OCI-LY3 (cell line): ENCODE measurements at regions not wholly inside any gene's neighbourhood (a gene's known extent, or its start where the extent isn't known, plus 50 kb on each side); places are given as distances from the start of the nearest gene placed in this dataset.
"Not testable (repeated sequence)": the region's sequence is repeated elsewhere in the genome, so short reads cannot be mapped to it uniquely, and the experiment has no call there.

Experiments used
- H2AFZ ChIP-seq: fragments of 200-600, 300-600 bp; shearing (Covaris generic); 2 replicates; pipeline ENCODE4 v1.6.0; 2014; ENCODE audit warnings: antibody characterized with exemption, low read depth, low read length
- H3K27ac ChIP-seq: fragments of 200-600, 300-600 bp; sonication (generic); 2 replicates; pipeline ENCODE4 v1.5.1; 2014; ENCODE audit warnings: mild to moderate bottlenecking, low read length, moderate library complexity, mixed read lengths
- H3K27me3 ChIP-seq: fragments of 200-600, 300-600 bp; sonication (generic); 2 replicates; pipeline ENCODE4 v1.6.1; 2014; ENCODE audit warnings: low read depth, low read length, mixed read lengths
- H3K36me3 ChIP-seq: fragments of 200-600, 300-600 bp; sonication (generic); replicated peaks from 2 replicates; pipeline ENCODE3; 2014; ENCODE audit warnings: low read depth, low read length, mixed read lengths
- H3K4me1 ChIP-seq: fragments of 300-600, 200-600 bp; sonication (generic); 2 replicates; pipeline ENCODE4 v1.6.1; 2014; ENCODE audit warnings: low read length, mixed read lengths
- H3K4me2 ChIP-seq: fragments of 200-600, 300-600 bp; sonication (generic); 2 replicates; pipeline ENCODE4 v1.6.1; 2014; ENCODE audit warnings: low read length, mixed read lengths
- H3K4me3 ChIP-seq: fragments of 300-600, 200-600 bp; sonication (generic); 2 replicates; pipeline ENCODE4 v1.5.1; 2014; ENCODE audit warnings: antibody characterized with exemption, mild to moderate bottlenecking, low read length, moderate library complexity
- H3K79me2 ChIP-seq: fragments of 300-600, 200-600 bp; shearing (Covaris generic); 2 replicates; pipeline ENCODE4 v1.6.1; 2014; ENCODE audit warnings: mild to moderate bottlenecking, low read length, mixed read lengths
- H3K9ac ChIP-seq: fragments of 300-600, 200-600 bp; shearing (Covaris generic); 2 replicates; pipeline ENCODE4 v1.6.0; 2014; ENCODE audit warnings: mild to moderate bottlenecking, low read length, moderate library complexity
- H3K9me3 ChIP-seq: fragments of 200-600, 300-600 bp; shearing (Covaris generic); 2 replicates; pipeline ENCODE4 v1.6.1; 2014; ENCODE audit warnings: low read length, mixed read lengths; ENCODE audit not compliant: insufficient read depth
- H4K20me1 ChIP-seq: fragments of 200-600, 300-600 bp; sonication (generic); 2 replicates; pipeline ENCODE4 v1.6.1; 2016; ENCODE audit warnings: low read length, mixed read lengths; ENCODE audit not compliant: insufficient read depth
- CTCF ChIP-seq: fragments of 200-600, 300-600 bp; sonication (generic); IDR thresholded peaks from 2 replicates; pipeline ENCODE4 v1.5.1; 2014; ENCODE audit warnings: antibody characterized with exemption, low read length, low read depth
- EZH2phosphoT487 ChIP-seq: fragments of 200-600 bp; shearing (Covaris generic); IDR thresholded peaks from 2 replicates; pipeline ENCODE4 v1.6.1; 2018; ENCODE audit warnings: antibody characterized with exemption, mixed run types, low read depth

GRCh38 chr5:12586406-12586805, 682.2 kb upstream of the CTNND2 start:
- H2AFZ ChIP-seq: no peak overlapping the region
- H3K4me3 ChIP-seq: no peak overlapping the region
- no peaks in the 10 kb centered on the region for H3K4me1 ChIP-seq
- H3K9me3 ChIP-seq: no peaks in the 10 kb centered on the region
- no peaks in the 10 kb centered on the region for H3K27me3 ChIP-seq
- H3K4me2 ChIP-seq: no peak overlapping the region
- no peaks in the 10 kb centered on the region for H4K20me1 ChIP-seq
- H3K27ac ChIP-seq: no peak overlapping the region
- H3K9ac ChIP-seq: no peak overlapping the region
- H3K79me2 ChIP-seq: no peaks in the 10 kb centered on the region
- no peaks in the 10 kb centered on the region for H3K36me3 ChIP-seq
- TF ChIP-seq CTCF: no peak
- no peak for TF ChIP-seq EZH2phosphoT487

- not testable (repeated sequence) for H2AFZ ChIP-seq, H3K4me3 ChIP-seq, H3K27me3 ChIP-seq, H3K36me3 ChIP-seq, H3K9ac ChIP-seq, H3K4me2 ChIP-seq, H4K20me1 ChIP-seq, H3K4me1 ChIP-seq, H3K9me3 ChIP-seq, H3K79me2 ChIP-seq, H3K27ac ChIP-seq
These were observed 674.6 kb upstream of the CTNND2 start for GRCh38 chr5:12578803-12579202.

- H3K4me3 ChIP-seq, H4K20me1 ChIP-seq, H3K27ac ChIP-seq, H3K79me2 ChIP-seq, H3K36me3 ChIP-seq, H3K4me1 ChIP-seq, H3K4me2 ChIP-seq, H3K9me3 ChIP-seq, H3K27me3 ChIP-seq, H2AFZ ChIP-seq, H3K9ac ChIP-seq: not testable (repeated sequence)
These were observed 672.7 kb upstream of the CTNND2 start for GRCh38 chr5:12576953-12577352.

- not testable (repeated sequence) for H3K4me2 ChIP-seq, H3K36me3 ChIP-seq, H3K9me3 ChIP-seq, H4K20me1 ChIP-seq, H3K4me3 ChIP-seq, H3K27ac ChIP-seq, H3K4me1 ChIP-seq, H3K27me3 ChIP-seq, H3K9ac ChIP-seq, H2AFZ ChIP-seq, H3K79me2 ChIP-seq
These were observed 670.2 kb upstream of the CTNND2 start for GRCh38 chr5:12574298-12575093.

GRCh38 chr5:12573916-12574297, 669.7 kb upstream of the CTNND2 start:
- not testable (repeated sequence) for H3K36me3 ChIP-seq, H3K4me2 ChIP-seq, H3K9ac ChIP-seq

GRCh38 chr5:12570688-12571087, 666.4 kb upstream of the CTNND2 start:
- Histone ChIP-seq H3K4me2 (no peak overlapping the region), H3K27ac (no peak overlapping the region), H3K4me1 (no peaks in the 10 kb centered on the region), H3K79me2 (no peaks in the 10 kb centered on the region), H2AFZ (no peak overlapping the region), H3K4me3 (no peak overlapping the region), H4K20me1 (no peaks in the 10 kb centered on the region), H3K9ac (no peak overlapping the region), H3K9me3 (no peaks in the 10 kb centered on the region), H3K27me3 (no peaks in the 10 kb centered on the region), H3K36me3 (no peaks in the 10 kb centered on the region)
- TF ChIP-seq CTCF: no peak
- TF ChIP-seq EZH2phosphoT487: no peak

More at GRCh38 chr5:12573916-12574297, 669.7 kb upstream of the CTNND2 start:
- not testable (repeated sequence) for H3K9me3 ChIP-seq, H3K79me2 ChIP-seq, H3K4me1 ChIP-seq, H3K4me3 ChIP-seq, H3K27me3 ChIP-seq, H3K27ac ChIP-seq, H4K20me1 ChIP-seq, H2AFZ ChIP-seq
